ENCODE measurements at regions not wholly inside any gene's neighbourhood (a gene's known extent, or its start where the extent isn't known, plus 50 kb on each side); places are given as distances from the start of the nearest gene placed in this dataset.

- TF ChIP-seq CTCF (IDR thresholded peaks at IDR 0.05; ENCODE audit: low read length) (no peak), EZH2 (optimal IDR thresholded peaks at IDR 0.05; ENCODE audit: low read depth, low read length) (no peak), EZH2phosphoT487 (IDR thresholded peaks at IDR 0.05; ENCODE audit: low read length) (no peak)
These were observed 365.8 kb upstream of the CCDC196 start for GRCh38 chr14:66120402-66120801.
